A549 (cell line): ENCODE measurements at regions not wholly inside any gene's neighbourhood (a gene's known extent, or its start where the extent isn't known, plus 50 kb on each side); places are given as distances from the start of the nearest gene placed in this dataset.

Experiments
- EP300 ChIP-seq, 2 experiments: fragments of >200 bp; sonication (Bioruptor Twin); formaldehyde crosslinking; IDR thresholded peaks; 2 replicates in 1 of 2; 3 replicates in 1 of 2; pipeline ENCODE4 v1.6.1; 2016 to 2017
- KDM1A ChIP-seq: fragments of 200-600 bp; sonication (generic); IDR thresholded peaks from 2 replicates; pipeline ENCODE4 v1.6.1; 2016; ENCODE audit warnings: low read depth, mild to moderate bottlenecking
- POLR2A ChIP-seq: IDR thresholded peaks from 2 replicates; pipeline ENCODE4 v1.6.1; 2012; ENCODE audit warnings: mild to moderate bottlenecking, low read length
- POLR2AphosphoS2 ChIP-seq: conservative IDR thresholded peaks from 2 replicates; pipeline ENCODE4 v1.6.1; 2012; ENCODE audit warnings: low read length, improper control_type of control experiment, inconsistent platforms
- RCOR1 ChIP-seq: fragments of 150-350 bp; IDR thresholded peaks from 2 replicates; pipeline ENCODE4 v1.6.1; 2014; ENCODE audit warnings: antibody characterized with exemption, low read length, low read depth

GRCh38 chr4:38454284-38454683 lies 209.7 kb upstream of the KLF3 start:
- TF ChIP-seq POLR2AphosphoS2 (no peak), RCOR1 (no peak), KDM1A (no peak), POLR2A (no peak), EP300 (IDR thresholded peaks at IDR 0.05) (no peak)
